Skeletal muscle tissue (tissue), 3 donors: ENCODE measurements at regions not wholly inside any gene's neighbourhood (a gene's known extent, or its start where the extent isn't known, plus 50 kb on each side); places are given as distances from the start of the nearest gene placed in this dataset.

Experiments
- H3K27ac ChIP-seq: one replicate; pipeline ENCODE4 v1.7.0; 2013; ENCODE audit warnings: mild to moderate bottlenecking, low read depth, low read length, inconsistent platforms
- H3K27me3 ChIP-seq, 3 donors: one replicate each; pipeline ENCODE4 v1.7.0; 2013; ENCODE audit warnings: low read length in 3 of 3; ENCODE audit not compliant: control insufficient read depth in 3 of 3, insufficient read depth in 3 of 3
- H3K36me3 ChIP-seq, 3 donors: one replicate each; pipeline ENCODE4 v1.7.0; 2013; ENCODE audit warnings: low read length in 3 of 3; ENCODE audit not compliant: control insufficient read depth in 3 of 3, insufficient read depth in 3 of 3
- H3K4me1 ChIP-seq, 3 donors: one replicate each; pipeline ENCODE4 v1.7.0; 2013; ENCODE audit warnings: low read length in 3 of 3, mild to moderate bottlenecking in 3 of 3; ENCODE audit not compliant: control insufficient read depth in 3 of 3, insufficient read depth in 3 of 3
- H3K4me3 ChIP-seq, 3 donors: one replicate each; pipeline ENCODE4 v1.7.0; 2013; ENCODE audit warnings: low read length in 3 of 3
- H3K9ac ChIP-seq, 3 donors: one replicate each; pipeline ENCODE4 v1.7.0; 2013; ENCODE audit warnings: low read length in 3 of 3, mild to moderate bottlenecking in 3 of 3, moderate library complexity in 2 of 3, low read depth in 1 of 3
- H3K9me3 ChIP-seq, 3 donors: one replicate each; pipeline ENCODE4 v1.7.0; 2013; ENCODE audit warnings: low read length in 3 of 3; ENCODE audit not compliant: control insufficient read depth in 3 of 3
- donor health status: Osteomylitis.

- Histone ChIP-seq H3K27me3 (peaks cover 0 to 4% (median 2%) of the 10 kb centered on the region in 3 donors), H3K36me3 (no peaks in the 10 kb centered on the region), H3K4me3 (no peak overlapping the region), H3K9me3 (no peaks in the 10 kb centered on the region), H3K27ac (no peak overlapping the region), H3K4me1 (no peaks in the 10 kb centered on the region), H3K9ac (no peak overlapping the region)
Measured at GRCh38 chr10:113441220-113441619, 111.6 kb upstream of the HABP2 start.

- H3K4me1 ChIP-seq: no peaks in the 10 kb centered on the region
Measured at GRCh38 chr10:113441686-113442270, 111.1 kb upstream of the HABP2 start.

GRCh38 chr10:113442336-113442735, 110.5 kb upstream of the HABP2 start:
- H3K36me3 ChIP-seq: no peaks in the 10 kb centered on the region
- H3K9me3 ChIP-seq: no peaks in the 10 kb centered on the region
- H3K27ac ChIP-seq: no peak overlapping the region
- H3K9ac ChIP-seq: no peak overlapping the region
- no peak overlapping the region for H3K4me3 ChIP-seq
- peaks cover 0 to 4% (median 0%) of the 10 kb centered on the region in 3 donors for H3K27me3 ChIP-seq
- no peaks in the 10 kb centered on the region for H3K4me1 ChIP-seq

More at GRCh38 chr10:113441686-113442270, 111.1 kb upstream of the HABP2 start:
- Histone ChIP-seq H3K9ac (no peak overlapping the region), H3K36me3 (no peaks in the 10 kb centered on the region), H3K9me3 (no peaks in the 10 kb centered on the region), H3K4me3 (no peak overlapping the region), H3K27me3 (peaks cover 0 to 5% (median 0%) of the 10 kb centered on the region in 3 donors), H3K27ac (no peak overlapping the region)

GRCh38 chr10:113443141-113443925, 109.5 kb upstream of the HABP2 start:
- H3K36me3 ChIP-seq: no peaks in the 10 kb centered on the region
- no peak overlapping the region for H3K9ac ChIP-seq
- no peak overlapping the region for H3K27ac ChIP-seq

GRCh38 chr10:113444766-113445365, 108.0 kb upstream of the HABP2 start:
- H3K9ac ChIP-seq: no peak overlapping the region
- H3K27ac ChIP-seq: no peak overlapping the region
- H3K27me3 ChIP-seq: peaks cover 0 to 6% (median 2%) of the 10 kb centered on the region in 3 donors
- no peaks in the 10 kb centered on the region for H3K36me3 ChIP-seq
- no peaks in the 10 kb centered on the region for H3K4me1 ChIP-seq
- H3K9me3 ChIP-seq: no peaks in the 10 kb centered on the region
- no peak overlapping the region for H3K4me3 ChIP-seq

More at GRCh38 chr10:113443141-113443925, 109.5 kb upstream of the HABP2 start:
- H3K9me3 ChIP-seq: no peaks in the 10 kb centered on the region
- no peak overlapping the region for H3K4me3 ChIP-seq
- H3K27me3 ChIP-seq: peaks cover 0 to 2% (median 0%) of the 10 kb centered on the region in 3 donors
- no peaks in the 10 kb centered on the region for H3K4me1 ChIP-seq

GRCh38 chr10:113445736-113446135, 107.1 kb upstream of the HABP2 start:
- Histone ChIP-seq H3K27me3 (peaks cover 4 to 6% (median 6%) of the 10 kb centered on the region in 3 donors), H3K9me3 (no peaks in the 10 kb centered on the region), H3K36me3 (no peaks in the 10 kb centered on the region), H3K4me1 (no peaks in the 10 kb centered on the region), H3K4me3 (no peak overlapping the region), H3K27ac (no peak overlapping the region), H3K9ac (no peak overlapping the region)

GRCh38 chr10:113446739-113447138, 106.1 kb upstream of the HABP2 start:
- H3K9me3 ChIP-seq: no peaks in the 10 kb centered on the region
- H3K4me3 ChIP-seq: no peak overlapping the region
- no peak overlapping the region for H3K9ac ChIP-seq
- H3K27me3 ChIP-seq: peaks cover 6 to 9% (median 6%) of the 10 kb centered on the region in 3 donors
- no peak overlapping the region for H3K27ac ChIP-seq
- no peaks in the 10 kb centered on the region for H3K4me1 ChIP-seq
- no peaks in the 10 kb centered on the region for H3K36me3 ChIP-seq

GRCh38 chr10:113447278-113447677, 105.6 kb upstream of the HABP2 start:
- no peak overlapping the region for H3K27ac ChIP-seq
- no peak overlapping the region for H3K4me3 ChIP-seq
- H3K9ac ChIP-seq: no peak overlapping the region
- no peaks in the 10 kb centered on the region for H3K9me3 ChIP-seq
- peaks cover 6 to 11% (median 6%) of the 10 kb centered on the region in 3 donors for H3K27me3 ChIP-seq
- H3K36me3 ChIP-seq: no peaks in the 10 kb centered on the region
- no peaks in the 10 kb centered on the region for H3K4me1 ChIP-seq

GRCh38 chr10:113449006-113449695, 103.7 kb upstream of the HABP2 start:
- Histone ChIP-seq H3K4me1 (no peaks in the 10 kb centered on the region), H3K27ac (no peak overlapping the region), H3K9ac (no peak overlapping the region), H3K9me3 (no peaks in the 10 kb centered on the region), H3K36me3 (no peaks in the 10 kb centered on the region), H3K27me3 (peaks cover 9 to 15% (median 13%) of the 10 kb centered on the region in 3 donors), H3K4me3 (no peak overlapping the region)
